Muscle layer of duodenum (tissue), 2 donors: ENCODE measurements at regions not wholly inside any gene's neighbourhood (a gene's known extent, or its start where the extent isn't known, plus 50 kb on each side); places are given as distances from the start of the nearest gene placed in this dataset.

ENCODE experiments used
- H3K27ac ChIP-seq: one replicate; pipeline ENCODE4 v1.7.0; 2013; ENCODE audit warnings: mild to moderate bottlenecking, low read length
- H3K27me3 ChIP-seq: one replicate; pipeline ENCODE4 v1.7.0; 2013; ENCODE audit warnings: low read depth, mild to moderate bottlenecking, control low read depth, low read length
- H3K36me3 ChIP-seq, 2 donors: one replicate each; pipeline ENCODE4 v1.7.0; 2013; ENCODE audit warnings: low read length in 2 of 2, control low read depth in 1 of 2, mild to moderate bottlenecking in 1 of 2; ENCODE audit not compliant: insufficient read depth in 2 of 2, control insufficient read depth in 1 of 2
- H3K4me1 ChIP-seq, 2 donors: one replicate each; pipeline ENCODE4 v1.7.0; 2013; ENCODE audit warnings: low read length in 2 of 2, mild to moderate bottlenecking in 2 of 2, control low read depth in 1 of 2, moderate library complexity in 1 of 2; ENCODE audit not compliant: insufficient read depth in 2 of 2, control insufficient read depth in 1 of 2
- H3K4me3 ChIP-seq, 2 donors: one replicate each; pipeline ENCODE4 v1.7.0; 2013; ENCODE audit warnings: low read length in 2 of 2, low read depth in 1 of 2, mild to moderate bottlenecking in 1 of 2
- H3K9me3 ChIP-seq, 2 donors: one replicate each; pipeline ENCODE4 v1.7.0; 2013; ENCODE audit warnings: low read length in 2 of 2, control low read depth in 1 of 2, mild to moderate bottlenecking in 1 of 2; ENCODE audit not compliant: control insufficient read depth in 1 of 2
- donor health status: healthy.

- no peaks in the 10 kb centered on the region for H3K4me1 ChIP-seq
- no peak overlapping the region for H3K27ac ChIP-seq
- H3K4me3 ChIP-seq, result no peak overlapping the region
- H3K9me3 ChIP-seq, result no peaks in the 10 kb centered on the region
- no peaks in the 10 kb centered on the region for H3K27me3 ChIP-seq
- H3K36me3 ChIP-seq, result no peaks in the 10 kb centered on the region
Observed at GRCh38 chr3:148087601-148088371, 609.9 kb upstream of the AGTR1 start.

- Histone ChIP-seq H3K36me3 (no peaks in the 10 kb centered on the region), H3K4me3 (no peak overlapping the region), H3K27me3 (no peaks in the 10 kb centered on the region), H3K4me1 (no peaks in the 10 kb centered on the region), H3K27ac (no peak overlapping the region), H3K9me3 (no peaks in the 10 kb centered on the region)
Observed at GRCh38 chr3:148089171-148089570, 608.5 kb upstream of the AGTR1 start.

- no peak overlapping the region for H3K4me3 ChIP-seq
- H3K36me3 ChIP-seq, result no peaks in the 10 kb centered on the region
Observed at GRCh38 chr3:148090156-148090555, 607.5 kb upstream of the AGTR1 start.

GRCh38 chr3:148092624-148093347, 604.9 kb upstream of the AGTR1 start:
- Histone ChIP-seq H3K9me3 (no peaks in the 10 kb centered on the region), H3K4me3 (no peak overlapping the region), H3K36me3 (no peaks in the 10 kb centered on the region), H3K27ac (no peak overlapping the region), H3K4me1 (no peaks in the 10 kb centered on the region), H3K27me3 (no peaks in the 10 kb centered on the region)

More at GRCh38 chr3:148090156-148090555, 607.5 kb upstream of the AGTR1 start:
- H3K27ac ChIP-seq, result no peak overlapping the region
- H3K4me1 ChIP-seq, result no peaks in the 10 kb centered on the region
- no peaks in the 10 kb centered on the region for H3K9me3 ChIP-seq
- no peaks in the 10 kb centered on the region for H3K27me3 ChIP-seq

GRCh38 chr3:148093753-148094152, 604.0 kb upstream of the AGTR1 start:
- H3K4me1 ChIP-seq, result no peaks in the 10 kb centered on the region
- H3K27ac ChIP-seq, result no peak overlapping the region
- H3K9me3 ChIP-seq, result no peaks in the 10 kb centered on the region
- H3K27me3 ChIP-seq, result no peaks in the 10 kb centered on the region
- H3K4me3 ChIP-seq, result no peak overlapping the region
- no peaks in the 10 kb centered on the region for H3K36me3 ChIP-seq

- H3K4me3 ChIP-seq, result no peak overlapping the region
- H3K27ac ChIP-seq, result no peak overlapping the region
- H3K27me3 ChIP-seq, result no peaks in the 10 kb centered on the region
- H3K4me1 ChIP-seq, result no peaks in the 10 kb centered on the region
- no peaks in the 10 kb centered on the region for H3K9me3 ChIP-seq
- no peaks in the 10 kb centered on the region for H3K36me3 ChIP-seq
Observed at GRCh38 chr3:148095962-148096361, 601.7 kb upstream of the AGTR1 start.

- H3K4me1 ChIP-seq, result no peaks in the 10 kb centered on the region
- no peaks in the 10 kb centered on the region for H3K36me3 ChIP-seq
- no peak overlapping the region for H3K27ac ChIP-seq
- H3K27me3 ChIP-seq, result no peaks in the 10 kb centered on the region
- no peaks in the 10 kb centered on the region for H3K9me3 ChIP-seq
- no peak overlapping the region for H3K4me3 ChIP-seq
Observed at GRCh38 chr3:148100476-148100875, 597.2 kb upstream of the AGTR1 start.

- H3K9me3 ChIP-seq, result no peaks in the 10 kb centered on the region
- no peak overlapping the region for H3K4me3 ChIP-seq
- H3K27ac ChIP-seq, result no peak overlapping the region
- no peaks in the 10 kb centered on the region for H3K4me1 ChIP-seq
- no peaks in the 10 kb centered on the region for H3K27me3 ChIP-seq
- H3K36me3 ChIP-seq, result no peaks in the 10 kb centered on the region
Observed at GRCh38 chr3:148101061-148101460, 596.6 kb upstream of the AGTR1 start.

GRCh38 chr3:148102156-148102555, 595.5 kb upstream of the AGTR1 start:
- H3K4me1 ChIP-seq, result no peaks in the 10 kb centered on the region
- H3K27me3 ChIP-seq, result no peaks in the 10 kb centered on the region
- H3K27ac ChIP-seq, result no peak overlapping the region
- no peaks in the 10 kb centered on the region for H3K9me3 ChIP-seq
- H3K36me3 ChIP-seq, result no peaks in the 10 kb centered on the region
- H3K4me3 ChIP-seq, result no peak overlapping the region

- H3K4me1 ChIP-seq, result no peaks in the 10 kb centered on the region
- H3K36me3 ChIP-seq, result no peaks in the 10 kb centered on the region
- no peaks in the 10 kb centered on the region for H3K27me3 ChIP-seq
- no peaks in the 10 kb centered on the region for H3K9me3 ChIP-seq
- H3K27ac ChIP-seq, result no peak overlapping the region
- no peak overlapping the region for H3K4me3 ChIP-seq
Observed at GRCh38 chr3:148106062-148106461, 591.6 kb upstream of the AGTR1 start.

GRCh38 chr3:148126956-148127355, 570.7 kb upstream of the AGTR1 start:
- H3K9me3 ChIP-seq, result no peaks in the 10 kb centered on the region
- no peaks in the 10 kb centered on the region for H3K4me1 ChIP-seq
- no peak overlapping the region for H3K27ac ChIP-seq
- H3K4me3 ChIP-seq, result no peak overlapping the region
- H3K36me3 ChIP-seq, result no peaks in the 10 kb centered on the region
- H3K27me3 ChIP-seq, result no peaks in the 10 kb centered on the region
